Fibroblast of skin of right biceps (primary cell): ENCODE measurements at regions not wholly inside any gene's neighbourhood (a gene's known extent, or its start where the extent isn't known, plus 50 kb on each side); places are given as distances from the start of the nearest gene placed in this dataset.
"Not testable (repeated sequence)": the region's sequence is repeated elsewhere in the genome, so short reads cannot be mapped to it uniquely, and the experiment has no call there.

ENCODE experiments used
- DNase-seq: peaks from one replicate; pipeline ENCODE4 v3.0.0-alpha.2; 2013

DNA sequence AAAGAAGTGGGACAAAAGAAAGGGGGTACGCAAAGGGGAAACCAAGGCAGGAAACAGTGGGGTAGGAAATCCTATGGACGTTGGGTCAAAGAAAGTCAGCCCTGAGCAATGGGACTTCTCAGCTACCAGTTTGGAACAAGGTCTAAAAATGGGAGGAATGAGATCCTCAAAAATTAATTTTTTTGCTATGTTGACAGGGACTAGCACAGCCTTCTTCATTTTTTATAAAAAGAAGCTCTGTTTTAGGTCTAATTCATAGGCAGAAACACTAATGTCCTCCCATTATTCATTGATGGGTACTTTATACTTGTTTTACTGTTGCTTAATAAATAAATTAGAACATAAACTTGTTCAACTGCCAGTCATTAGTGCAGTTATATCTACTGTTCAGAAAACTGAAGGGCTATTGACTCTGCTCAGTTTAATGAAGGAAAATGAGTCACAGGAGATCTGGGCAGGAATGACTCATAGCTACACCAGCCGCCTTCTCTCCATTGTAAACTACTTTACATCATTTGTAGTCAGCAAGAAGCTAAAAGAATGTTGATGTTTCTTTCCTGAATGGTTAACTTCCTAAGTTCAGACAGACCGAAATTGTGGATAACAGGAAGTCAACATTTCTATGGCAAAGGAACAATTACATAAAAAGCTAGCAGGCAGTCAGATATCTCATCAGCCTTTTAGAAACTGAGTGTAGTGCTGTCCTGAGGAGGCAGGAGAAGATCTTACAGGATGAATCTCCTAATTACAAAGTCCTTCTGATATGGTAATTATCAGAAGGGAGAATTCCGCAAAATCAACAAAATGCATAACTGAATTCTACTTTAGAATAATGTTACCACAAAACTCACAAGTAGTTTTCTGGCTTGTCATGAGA, 356.4 kb upstream of the PKN2 start:
- peak; percentile 92 for DNase-seq

DNA sequence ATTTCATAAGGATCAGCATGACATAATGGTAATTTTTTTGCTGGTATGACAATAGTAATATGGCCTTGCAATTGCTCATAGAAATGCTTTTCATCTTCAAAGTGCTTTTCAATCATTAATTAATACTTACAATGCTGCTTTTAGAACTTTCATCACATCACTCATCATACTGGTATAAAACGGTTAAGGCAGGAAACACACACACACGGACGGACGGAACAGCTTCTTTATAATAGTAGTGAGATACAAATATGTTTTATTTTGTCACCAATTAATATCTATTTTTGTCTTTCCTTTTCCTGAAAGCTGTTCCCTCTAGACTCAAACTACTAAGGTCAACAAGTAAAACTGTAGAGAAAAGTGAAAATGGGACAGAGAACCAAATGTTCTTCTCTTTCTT, 353.9 kb upstream of the PKN2 start:
- no peak for DNase-seq

DNA sequence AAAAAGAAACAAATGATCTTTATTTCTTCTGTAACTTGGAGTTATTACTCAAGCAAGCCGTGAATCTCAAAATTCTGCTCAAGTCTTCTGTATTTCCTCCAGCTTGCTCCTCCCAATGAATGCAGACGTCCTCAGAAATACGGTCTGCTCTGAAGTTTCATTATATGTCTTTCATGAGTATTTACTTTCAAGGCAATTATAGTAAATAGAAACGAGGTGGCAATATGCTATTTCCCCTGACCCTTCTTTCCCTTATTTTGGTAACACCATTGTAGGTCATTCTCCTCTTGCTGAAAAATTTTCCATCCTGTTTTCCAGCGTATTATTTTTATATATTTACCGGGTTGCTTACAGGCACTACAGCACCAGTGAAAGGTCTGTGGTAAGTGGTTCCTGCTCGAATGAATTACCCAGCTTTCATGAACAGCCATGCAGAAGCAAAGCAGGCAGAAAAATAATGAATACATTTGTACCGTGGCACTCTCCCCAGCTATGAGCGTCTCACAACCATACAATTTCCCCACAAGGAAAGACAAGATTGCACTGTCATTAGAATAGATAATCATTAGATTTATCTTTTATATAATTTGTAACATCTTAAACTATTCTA, 350.9 kb upstream of the PKN2 start:
- no peak for DNase-seq

DNA sequence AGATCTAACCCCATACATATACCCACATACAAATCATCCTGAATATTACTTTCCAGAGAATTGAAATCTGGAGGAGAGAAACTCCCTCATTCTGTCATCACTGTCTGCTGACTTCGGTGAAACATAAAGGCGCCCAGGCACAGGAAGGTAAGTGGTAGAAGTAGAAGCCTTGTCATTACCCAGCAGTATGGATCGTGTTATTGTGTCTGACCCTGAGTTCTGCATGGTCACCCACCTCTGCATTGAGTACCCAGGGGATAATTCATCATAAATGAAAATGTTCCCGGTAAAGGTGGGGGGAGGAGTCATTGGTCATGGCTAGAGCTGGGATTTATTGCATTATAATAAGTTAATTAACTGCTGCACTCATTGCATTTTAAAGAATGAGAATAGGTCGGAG, 342.6 kb upstream of the PKN2 start:
- DNase-seq: no peak

DNA sequence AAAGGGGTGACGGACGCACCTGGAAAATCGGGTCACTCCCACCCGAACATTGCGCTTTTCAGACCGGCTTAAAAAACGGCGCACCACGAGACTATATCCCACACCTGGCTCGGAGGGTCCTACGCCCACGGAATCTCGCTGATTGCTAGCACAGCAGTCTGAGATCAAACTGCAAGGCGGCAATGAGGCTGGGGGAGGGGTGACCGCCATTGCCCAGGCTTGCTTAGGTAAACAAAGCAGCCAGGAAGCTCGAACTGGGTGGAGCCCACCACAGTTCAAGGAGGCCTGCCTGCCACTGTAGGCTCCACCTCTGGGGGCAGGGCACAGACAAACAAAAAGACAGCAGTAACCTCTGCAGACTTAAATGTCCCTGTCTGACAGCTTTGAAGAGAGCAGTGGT, 342.0 kb upstream of the PKN2 start:
- DNase-seq: not testable (repeated sequence)

DNA sequence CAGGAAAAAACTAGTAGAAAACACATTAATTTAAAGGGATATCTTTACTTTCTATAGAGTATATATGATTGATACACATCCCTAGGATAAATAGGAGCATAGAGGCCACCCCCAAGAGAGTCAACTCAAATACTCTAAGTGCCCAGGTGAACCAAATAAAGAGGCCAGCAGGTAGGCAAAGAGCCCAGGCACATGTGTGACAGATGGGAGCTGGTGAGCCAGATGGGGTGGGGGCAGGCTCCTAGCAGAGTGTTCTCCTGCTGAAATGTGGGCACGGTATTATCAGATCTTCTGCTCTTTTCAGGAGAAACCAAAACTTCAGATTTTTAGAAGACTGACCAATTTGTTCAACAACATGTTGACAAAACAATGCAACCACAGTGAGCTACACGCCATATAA, 333.4 kb upstream of the PKN2 start:
- DNase-seq: no peak

DNA sequence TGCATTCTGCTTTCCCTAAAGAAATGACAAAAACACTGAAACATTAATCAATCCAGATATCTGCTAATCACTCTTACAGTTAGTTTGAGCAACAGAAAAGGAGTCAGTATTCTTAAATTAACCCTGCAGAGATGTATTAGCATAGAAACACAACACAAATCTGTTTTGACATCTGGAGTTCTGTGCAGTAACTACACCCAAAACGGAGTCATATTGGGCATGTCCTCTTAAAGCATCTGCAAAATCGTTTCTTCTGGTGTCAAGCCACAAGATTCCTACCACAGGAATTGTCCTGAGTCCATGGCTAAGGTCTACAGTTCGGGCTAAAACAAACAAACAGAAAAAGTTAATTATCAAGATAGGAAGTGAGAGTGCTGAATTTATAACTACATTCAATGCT, 332.1 kb upstream of the PKN2 start:
- no peak for DNase-seq

DNA sequence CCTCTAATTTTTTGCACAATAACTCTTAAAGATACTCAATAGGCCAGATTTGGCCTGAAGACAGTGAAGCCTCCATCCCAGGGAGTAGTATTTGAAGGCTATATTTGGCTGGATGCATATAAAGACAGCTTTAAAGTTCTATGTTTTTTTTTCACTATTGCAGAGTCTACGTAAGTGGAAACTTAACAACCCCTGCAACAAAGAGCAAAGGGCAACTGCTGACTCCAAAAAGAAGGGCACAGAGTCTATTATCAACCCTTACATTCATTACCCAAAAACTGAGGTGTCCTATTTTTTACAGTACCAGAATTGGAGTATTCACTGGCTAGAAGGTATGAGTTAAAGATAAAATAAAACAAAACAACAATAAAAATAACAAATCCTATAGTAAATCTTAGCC, 329.8 kb upstream of the PKN2 start:
- no peak for DNase-seq

DNA sequence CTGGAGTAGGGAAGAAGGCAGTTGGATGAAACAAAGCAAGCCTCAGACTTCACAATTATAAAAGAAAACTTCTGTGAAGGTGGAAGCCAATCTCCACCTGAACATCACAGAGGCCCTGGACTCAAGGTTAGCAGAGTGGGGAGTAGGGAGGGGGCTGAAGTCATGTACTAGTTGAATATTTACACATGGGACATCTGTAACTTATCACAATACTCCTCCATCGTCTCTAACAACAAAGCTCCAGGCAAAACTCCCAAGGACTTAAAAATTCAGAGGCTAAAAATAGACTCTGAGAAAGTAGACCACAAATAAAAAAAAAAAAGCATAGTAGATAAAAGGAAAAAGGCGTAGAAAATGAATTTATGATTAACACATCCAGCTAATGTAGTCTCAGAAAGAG, 326.3 kb upstream of the PKN2 start:
- DNase-seq: no peak

DNA sequence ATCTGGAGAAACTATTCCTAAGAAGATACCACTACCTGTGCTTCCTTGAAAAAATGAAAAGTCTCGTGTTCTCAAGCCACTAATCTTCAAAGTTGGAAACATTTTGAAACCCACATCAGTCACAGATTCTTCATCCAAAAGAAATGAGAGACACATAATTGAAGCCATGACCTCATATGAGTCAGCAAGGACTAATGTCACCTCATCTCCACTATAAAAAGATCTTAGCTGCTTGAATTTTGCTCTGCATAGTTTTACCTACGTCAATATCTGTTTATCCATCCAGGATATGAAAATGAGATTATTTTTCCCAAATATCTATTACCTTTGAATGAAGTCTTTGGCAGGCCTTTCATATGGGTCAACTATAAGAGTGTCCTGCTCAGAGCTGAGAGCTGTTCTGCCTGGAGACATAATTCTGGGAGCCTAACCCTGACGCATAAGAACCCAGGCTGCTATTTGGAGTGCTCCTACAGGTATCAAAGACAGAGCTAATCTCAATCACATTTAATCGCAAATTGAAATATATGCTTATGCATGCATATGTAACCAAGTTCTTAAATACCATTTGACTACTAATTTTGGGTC, 312.5 kb upstream of the PKN2 start:
- peak; percentile 7 for DNase-seq

DNA sequence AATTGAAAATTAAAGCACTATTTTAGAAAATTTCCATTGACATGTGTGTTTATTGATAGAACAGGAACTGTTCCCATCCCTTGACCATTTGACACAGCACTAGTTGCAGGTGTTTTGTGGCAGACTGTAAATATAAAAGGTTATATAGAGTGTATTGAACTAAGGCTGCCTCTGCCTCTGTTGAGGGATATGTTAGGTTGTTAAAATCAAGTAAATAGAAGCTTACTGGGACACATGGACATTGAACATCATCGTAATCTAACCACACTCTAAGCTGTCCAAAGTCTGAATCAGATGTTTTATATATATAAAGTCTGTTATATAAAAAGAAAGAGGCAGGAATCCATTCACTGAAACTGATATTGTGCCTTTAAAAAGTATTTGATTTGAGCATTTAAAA, 308.1 kb upstream of the PKN2 start:
- no peak for DNase-seq

DNA sequence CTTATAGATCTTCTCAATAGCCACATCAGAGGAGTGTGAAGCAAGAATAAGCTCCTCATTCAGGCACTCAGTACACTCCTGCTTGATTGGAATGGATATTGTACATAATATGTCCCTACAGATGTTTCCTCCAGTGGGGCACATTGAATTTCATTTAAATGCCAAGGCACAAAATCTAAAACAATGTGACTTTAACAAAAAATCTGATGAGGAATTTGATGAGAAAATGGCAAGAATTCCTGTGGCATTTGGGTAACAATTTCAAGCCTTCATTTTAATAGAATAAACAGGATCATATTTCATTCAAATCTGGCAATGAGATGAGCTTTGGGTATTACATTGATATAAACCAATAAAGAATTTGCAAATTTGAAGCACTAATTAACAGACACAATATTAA, 307.7 kb upstream of the PKN2 start:
- DNase-seq: no peak

DNA sequence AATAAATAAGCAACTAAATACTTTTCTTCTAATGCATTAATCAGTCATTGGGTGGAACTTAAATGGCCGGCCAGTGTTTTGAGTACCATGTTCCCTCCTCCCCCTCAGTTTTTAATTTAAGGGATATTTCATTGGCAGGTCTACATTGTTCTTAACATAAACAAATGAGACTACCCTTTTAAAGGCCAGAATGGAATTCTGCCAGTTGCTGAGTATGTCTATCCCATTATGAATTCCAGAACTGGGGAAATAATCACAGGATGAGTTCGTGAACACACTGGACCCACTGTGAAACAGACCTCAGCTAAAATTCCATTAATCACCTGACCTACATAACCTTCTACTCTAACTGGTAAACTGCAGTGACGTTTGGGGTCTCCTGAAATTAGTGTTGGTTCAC, 305.5 kb upstream of the PKN2 start:
- no peak for DNase-seq

DNA sequence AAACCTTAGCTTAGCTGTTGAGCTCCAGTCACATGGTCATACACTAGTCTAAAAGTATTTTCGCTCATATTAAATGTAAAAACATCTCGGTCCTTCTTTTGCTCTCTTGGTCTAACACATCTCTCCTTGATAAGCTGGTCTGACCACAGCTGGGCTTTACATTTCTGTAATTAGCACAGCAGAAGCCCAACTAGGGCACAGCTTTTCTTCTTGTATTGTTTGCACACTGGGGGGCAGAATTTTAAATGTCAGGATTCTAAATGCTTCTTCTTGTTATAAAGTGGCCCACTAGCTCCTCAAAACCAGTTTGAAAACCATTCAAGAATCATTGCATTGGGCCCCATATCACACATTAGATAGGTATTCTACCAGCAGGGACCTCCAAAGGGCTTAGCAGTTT, 289.1 kb upstream of the PKN2 start:
- DNase-seq: no peak

DNA sequence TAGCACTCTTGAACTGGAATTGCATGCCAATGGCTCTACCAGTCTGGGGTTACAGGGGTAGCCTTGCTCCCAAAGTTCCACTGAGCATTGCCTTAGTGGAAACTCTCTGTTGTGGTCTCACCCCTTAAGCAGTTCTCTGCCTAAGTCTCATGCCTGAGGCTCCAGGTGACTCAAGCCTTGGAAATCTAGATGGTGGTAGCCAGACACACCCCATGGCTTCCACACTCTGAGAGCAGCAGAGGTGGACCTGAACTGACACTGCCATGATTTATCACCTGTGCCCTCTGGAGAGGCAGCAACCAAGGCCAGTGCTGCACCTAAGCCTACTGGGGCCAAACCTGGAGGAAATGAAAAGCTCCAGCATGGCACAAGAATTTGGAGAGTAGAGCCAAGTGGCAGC, 285.7 kb upstream of the PKN2 start:
- no peak for DNase-seq

DNA sequence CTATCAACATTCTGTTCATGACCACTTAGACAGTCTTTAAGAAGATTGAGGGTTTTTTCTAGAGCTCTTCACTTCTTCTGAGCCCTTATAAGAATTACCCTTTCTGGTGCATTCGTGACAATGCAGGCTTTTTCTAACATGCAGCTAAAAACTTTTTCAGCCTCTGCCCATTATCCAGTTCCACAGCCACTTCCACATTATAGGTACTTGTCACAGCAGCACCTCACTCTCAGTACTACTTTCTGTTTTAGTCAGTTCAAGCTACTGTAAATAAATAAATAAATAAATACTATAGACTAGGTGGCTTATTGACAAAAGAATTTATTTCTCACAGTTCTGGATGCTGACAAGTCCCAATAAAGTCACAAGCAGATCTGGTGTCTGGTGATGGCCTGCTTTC, 284.4 kb upstream of the PKN2 start:
- DNase-seq: no peak

DNA sequence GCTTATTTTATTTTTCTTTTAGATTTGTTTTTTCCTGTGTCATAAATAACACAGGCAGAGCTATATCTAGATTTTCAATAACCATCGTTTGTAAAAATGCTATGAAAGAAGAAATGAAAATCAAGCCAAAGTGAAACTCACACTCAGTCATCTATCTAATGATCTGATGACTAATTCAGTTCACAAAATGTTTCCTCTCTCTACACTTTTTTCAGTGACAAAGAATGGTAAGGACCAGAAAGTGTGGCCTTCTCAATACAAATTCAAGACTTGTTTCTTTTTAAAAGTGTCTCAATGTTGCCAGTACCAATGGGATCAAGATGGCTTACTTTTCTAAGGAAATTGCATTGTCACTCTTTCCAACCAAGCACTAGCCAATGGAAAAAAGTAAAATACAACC, 282.8 kb upstream of the PKN2 start:
- DNase-seq: no peak

DNA sequence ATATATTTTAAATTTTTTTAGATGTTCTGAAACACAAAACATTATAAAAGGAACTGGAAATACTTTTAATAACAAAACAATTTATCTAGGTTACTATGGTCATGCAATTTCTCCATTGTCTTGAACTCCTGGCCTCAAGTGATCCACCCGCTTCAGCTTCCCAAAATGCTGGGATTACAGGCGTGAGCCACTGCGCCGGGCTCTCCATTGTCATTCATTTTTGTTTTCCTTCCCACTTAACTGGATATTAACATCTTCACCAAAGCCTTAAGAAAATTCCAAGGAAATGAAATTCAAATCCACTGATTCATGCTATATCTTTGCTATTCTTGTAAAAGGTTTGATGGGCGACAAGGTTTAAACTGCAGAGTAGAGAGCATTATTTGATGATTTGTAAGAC, 279.5 kb upstream of the PKN2 start:
- DNase-seq: no peak

DNA sequence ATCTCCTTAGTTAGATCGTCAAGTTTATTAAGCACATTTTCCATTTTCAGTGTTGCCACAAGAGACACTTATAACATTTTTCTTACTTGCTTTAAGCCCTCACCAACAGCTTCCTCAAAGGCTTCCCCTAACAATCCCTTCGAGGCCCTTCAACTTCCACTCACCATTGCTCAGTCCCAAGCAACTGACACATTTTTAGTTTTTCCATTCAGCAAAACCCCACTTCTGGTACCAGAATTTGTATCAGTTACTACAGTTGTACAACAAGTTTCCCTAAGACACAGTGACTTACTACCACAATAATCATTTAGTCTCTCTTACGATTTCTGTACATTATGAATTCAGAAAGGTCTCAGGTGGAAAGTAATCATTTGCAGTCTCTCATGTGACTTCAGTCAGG, 276.8 kb upstream of the PKN2 start:
- DNase-seq: no peak

DNA sequence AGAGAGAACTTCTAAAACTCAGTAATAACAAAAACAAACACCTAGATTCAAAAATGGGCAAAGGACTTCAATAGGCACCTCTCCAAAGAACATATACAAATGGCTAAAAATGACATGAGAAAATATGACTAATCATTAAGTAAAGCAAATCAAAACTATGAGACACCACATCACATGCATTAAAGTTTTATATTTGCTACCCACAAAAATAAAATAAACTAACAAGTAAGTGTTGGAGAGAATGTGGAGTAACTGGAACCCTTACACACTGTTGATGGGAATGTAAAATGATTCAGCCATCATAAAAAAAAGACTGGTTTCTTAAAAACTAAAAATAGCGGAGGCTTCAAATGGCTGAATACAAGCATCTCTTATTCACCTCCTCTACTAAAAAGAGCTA, 262.1 kb upstream of the PKN2 start:
- peak; percentile 11 for DNase-seq

DNA sequence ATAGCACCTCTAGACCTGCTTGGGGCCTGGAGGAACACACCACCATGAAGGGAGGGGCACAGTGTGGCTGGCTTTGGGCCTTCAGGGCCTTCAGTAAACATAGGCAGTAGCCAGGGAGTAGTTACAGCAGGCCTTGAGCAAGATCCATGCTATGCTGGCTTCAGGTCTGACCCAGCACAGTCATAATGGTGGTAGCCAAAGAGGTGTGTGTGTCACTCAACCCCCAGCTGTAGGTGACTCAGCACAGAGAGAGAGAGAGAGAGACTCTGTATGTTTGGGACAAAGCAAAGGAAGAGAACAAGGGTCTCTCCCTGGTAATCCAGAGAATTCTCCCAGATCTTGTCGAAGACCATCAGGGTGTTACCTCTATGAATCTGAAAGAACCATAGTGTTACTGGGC, 250.5 kb upstream of the PKN2 start:
- peak; percentile 3 for DNase-seq

DNA sequence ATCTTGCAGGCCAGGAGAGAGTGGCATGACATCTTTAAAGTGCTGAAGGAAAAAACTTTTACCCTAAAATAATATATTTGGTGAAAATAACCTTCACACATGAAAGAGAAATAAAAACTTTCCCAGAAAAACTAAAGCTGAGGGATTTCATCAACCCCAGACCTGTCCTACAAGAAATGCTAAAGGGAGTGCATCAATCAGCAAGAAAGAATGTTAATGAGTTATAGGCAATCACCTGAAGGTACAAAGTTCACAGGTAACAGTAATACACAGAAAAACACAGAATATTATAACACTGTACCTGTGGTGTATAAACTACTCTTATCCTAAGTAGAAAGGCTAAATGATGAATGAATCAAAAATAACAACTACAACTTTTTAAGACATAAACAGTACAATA, 249.2 kb upstream of the PKN2 start:
- no peak for DNase-seq

DNA sequence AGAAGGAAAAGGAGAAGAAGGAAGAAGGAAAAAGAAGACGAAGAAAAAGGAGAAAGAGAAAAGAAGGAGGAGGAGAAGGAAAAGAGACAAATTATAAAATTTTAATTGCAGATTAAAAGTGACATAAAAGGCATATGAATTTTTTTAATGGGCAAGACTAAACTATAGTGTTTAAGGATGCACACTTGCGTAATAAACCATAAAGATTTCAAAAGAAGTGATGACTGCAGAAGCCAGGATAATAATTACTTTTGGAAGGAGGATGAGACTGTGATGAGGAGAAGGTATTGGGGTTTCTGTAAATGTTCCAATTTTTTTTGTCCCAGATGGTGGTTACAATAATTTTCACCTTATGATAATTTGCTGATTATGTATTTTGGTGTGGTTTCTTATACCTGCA, 243.1 kb upstream of the PKN2 start:
- DNase-seq: no peak

DNA sequence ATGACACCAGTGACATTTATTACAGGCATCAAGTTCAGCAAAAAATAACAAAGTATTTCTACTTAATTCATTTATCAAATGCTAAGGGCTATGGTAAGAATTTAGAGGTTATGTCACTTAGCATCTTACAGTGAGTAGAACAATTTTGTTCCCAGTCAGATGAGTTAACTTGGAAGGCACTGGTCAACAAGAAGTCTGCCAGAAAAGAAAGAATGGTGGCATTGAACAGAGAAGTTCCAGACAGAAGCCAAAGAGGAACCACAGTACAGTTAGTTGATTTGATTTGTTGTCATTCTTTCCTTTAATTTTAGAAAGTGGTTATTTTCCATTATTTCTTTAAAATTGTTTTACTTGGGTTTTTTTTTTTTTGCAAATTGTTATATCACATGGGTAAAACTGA, 232.2 kb upstream of the PKN2 start:
- DNase-seq: no peak

DNA sequence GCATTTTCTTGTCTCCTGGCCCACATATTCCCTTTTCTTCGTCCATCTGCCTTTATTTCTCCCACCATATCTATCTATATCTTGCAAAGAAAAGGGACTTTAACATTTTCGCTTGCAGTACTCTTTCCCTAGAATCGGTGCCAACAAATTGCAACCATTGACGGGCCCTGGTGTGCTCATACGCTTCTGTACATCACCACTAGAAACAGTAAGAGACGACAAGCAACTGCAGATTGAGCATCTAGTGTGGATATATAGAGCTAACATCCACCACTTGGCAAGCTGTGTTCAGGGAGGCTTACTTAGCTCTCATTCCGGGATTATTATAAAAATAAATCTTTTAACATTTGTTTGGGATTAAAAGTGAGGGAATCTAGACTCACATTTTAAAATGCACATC, 230.8 kb upstream of the PKN2 start:
- no peak for DNase-seq
